HK-2 (cell line): ENCODE measurements at regions not wholly inside any gene's neighbourhood (a gene's known extent, or its start where the extent isn't known, plus 50 kb on each side); places are given as distances from the start of the nearest gene placed in this dataset.

Source experiments
- DNase-seq: peaks from one replicate; pipeline ENCODE4 v3.0.0-alpha.2; 2018; ENCODE audit not compliant: unreplicated experiment

GRCh38 chr4:62899646-62900364 lies 1509.4 kb downstream of the TECRL start:
- no peak for DNase-seq

GRCh38 chr4:62898115-62898514 lies 1511.1 kb downstream of the TECRL start:
- no peak for DNase-seq

GRCh38 chr4:62896721-62897120 lies 1512.5 kb downstream of the TECRL start:
- no peak for DNase-seq

GRCh38 chr4:62881901-62882300 lies 1527.3 kb downstream of the TECRL start:
- DNase-seq = no peak

GRCh38 chr4:62881210-62881609 lies 1528.0 kb downstream of the TECRL start:
- no peak for DNase-seq

- DNase-seq = no peak
Observed at GRCh38 chr4:62872856-62873255, 1536.4 kb downstream of the TECRL start.

- DNase-seq = no peak
Observed at GRCh38 chr4:62871078-62871477, 1538.2 kb downstream of the TECRL start.

GRCh38 chr4:62870451-62870850 lies 1538.8 kb downstream of the TECRL start:
- DNase-seq = no peak

GRCh38 chr4:62865261-62865660 lies 1544.0 kb downstream of the TECRL start:
- DNase-seq = no peak

- DNase-seq = no peak
Observed at GRCh38 chr4:62849696-62850095, 1559.6 kb downstream of the TECRL start.

- DNase-seq = no peak
Observed at GRCh38 chr4:62835631-62836030, 1573.6 kb downstream of the TECRL start.

- no peak for DNase-seq
Observed at GRCh38 chr4:62822306-62822705, 1586.9 kb downstream of the TECRL start.

GRCh38 chr4:62816566-62816965 lies 1592.7 kb downstream of the TECRL start:
- DNase-seq = no peak

GRCh38 chr4:62814510-62815047 lies 1594.7 kb downstream of the TECRL start:
- no peak for DNase-seq

GRCh38 chr4:62806816-62807215 lies 1602.4 kb downstream of the TECRL start:
- no peak for DNase-seq

GRCh38 chr4:62804075-62804474 lies 1603.9 kb downstream of the ADGRL3 start:
- DNase-seq = no peak

GRCh38 chr4:62797221-62797620 lies 1597.1 kb downstream of the ADGRL3 start:
- DNase-seq = no peak

- DNase-seq = no peak
Observed at GRCh38 chr4:62791386-62791785, 1591.3 kb downstream of the ADGRL3 start.

GRCh38 chr4:62771983-62772557 lies 1571.9 kb downstream of the ADGRL3 start:
- no peak for DNase-seq

- DNase-seq = no peak
Observed at GRCh38 chr4:62740296-62740695, 1540.2 kb downstream of the ADGRL3 start.

GRCh38 chr4:62717154-62717553 lies 1517.0 kb downstream of the ADGRL3 start:
- no peak for DNase-seq

GRCh38 chr4:62711575-62711974 lies 1511.4 kb downstream of the ADGRL3 start:
- no peak for DNase-seq

- peak; percentile 1 for DNase-seq
Observed at GRCh38 chr4:62709618-62710252, 1509.6 kb downstream of the ADGRL3 start.
